ENCODE measurements at regions not wholly inside any gene's neighbourhood (a gene's known extent, or its start where the extent isn't known, plus 50 kb on each side); places are given as distances from the start of the nearest gene placed in this dataset.

GRCh38 chr10:131617113-131617858, 283.5 kb upstream of the PPP2R2D start:
- DNase-seq (ENCODE audit: insufficient read length, low spot score) = no peak
- no peak for FAIRE-seq
- TF ChIP-seq POLR2A (IDR thresholded peaks at IDR 0.05; ENCODE audit: low read depth, low read length) = no peak

GRCh38 chr10:131618587-131619267, 282.1 kb upstream of the PPP2R2D start:
- TF ChIP-seq POLR2A (IDR thresholded peaks at IDR 0.05; ENCODE audit: low read depth, low read length) = no peak
- DNase-seq (ENCODE audit: insufficient read length, low spot score) = no peak
- no peak for FAIRE-seq

GRCh38 chr10:131620314-131620713, 280.5 kb upstream of the PPP2R2D start:
- no peak for FAIRE-seq
- no peak for TF ChIP-seq POLR2A (IDR thresholded peaks at IDR 0.05; ENCODE audit: low read depth, low read length)
- DNase-seq (ENCODE audit: insufficient read length, low spot score) = no peak

- DNase-seq (ENCODE audit: insufficient read length, low spot score) = no peak
- no peak for TF ChIP-seq POLR2A (IDR thresholded peaks at IDR 0.05; ENCODE audit: low read depth, low read length)
- FAIRE-seq = no peak
Measured at GRCh38 chr10:131620904-131621303, 279.9 kb upstream of the PPP2R2D start.

GRCh38 chr10:131621784-131622624, 278.8 kb upstream of the PPP2R2D start:
- no peak for DNase-seq (ENCODE audit: insufficient read length, low spot score)

GRCh38 chr10:131625041-131625440, 275.8 kb upstream of the PPP2R2D start:
- DNase-seq (ENCODE audit: insufficient read length, low spot score) = no peak
- FAIRE-seq = no peak
- no peak for TF ChIP-seq POLR2A (IDR thresholded peaks at IDR 0.05; ENCODE audit: low read depth, low read length)

More at GRCh38 chr10:131621784-131622624, 278.8 kb upstream of the PPP2R2D start:
- TF ChIP-seq POLR2A (IDR thresholded peaks at IDR 0.05; ENCODE audit: low read depth, low read length) = no peak
- FAIRE-seq = no peak

GRCh38 chr10:131626274-131626673, 274.5 kb upstream of the PPP2R2D start:
- no peak for FAIRE-seq
- DNase-seq (ENCODE audit: insufficient read length, low spot score) = no peak
- no peak for TF ChIP-seq POLR2A (IDR thresholded peaks at IDR 0.05; ENCODE audit: low read depth, low read length)

GRCh38 chr10:131629026-131629770, 271.6 kb upstream of the PPP2R2D start:
- FAIRE-seq (no peak), DNase-seq (ENCODE audit: insufficient read length, low spot score) (no peak)
- TF ChIP-seq POLR2A (IDR thresholded peaks at IDR 0.05; ENCODE audit: low read depth, low read length) = no peak

- no peak for TF ChIP-seq POLR2A (IDR thresholded peaks at IDR 0.05; ENCODE audit: low read depth, low read length)
- no peak for DNase-seq (ENCODE audit: insufficient read length, low spot score)
- no peak for FAIRE-seq
Measured at GRCh38 chr10:131630772-131631258, 270.0 kb upstream of the PPP2R2D start.

GRCh38 chr10:131631619-131632018, 269.2 kb upstream of the PPP2R2D start:
- no peak for TF ChIP-seq POLR2A (IDR thresholded peaks at IDR 0.05; ENCODE audit: low read depth, low read length)
- FAIRE-seq = no peak
- DNase-seq (ENCODE audit: insufficient read length, low spot score) = no peak

- no peak for TF ChIP-seq POLR2A (IDR thresholded peaks at IDR 0.05; ENCODE audit: low read depth, low read length)
- FAIRE-seq (no peak), DNase-seq (ENCODE audit: insufficient read length, low spot score) (no peak)
Measured at GRCh38 chr10:131635564-131636015, 265.2 kb upstream of the PPP2R2D start.

- no peak for TF ChIP-seq POLR2A (IDR thresholded peaks at IDR 0.05; ENCODE audit: low read depth, low read length)
- FAIRE-seq (no peak), DNase-seq (ENCODE audit: insufficient read length, low spot score) (no peak)
Measured at GRCh38 chr10:131636116-131636515, 264.7 kb upstream of the PPP2R2D start.
